K562 (cell line): ENCODE measurements at regions not wholly inside any gene's neighbourhood (a gene's known extent, or its start where the extent isn't known, plus 50 kb on each side); places are given as distances from the start of the nearest gene placed in this dataset.

ENCODE experiments used
- BCL6 ChIP-seq: fragments of 250-450 bp; sonication (Bioruptor Pico); IDR thresholded peaks from 2 replicates; pipeline ENCODE4 v1.4.0; 2020
- BRCA1 ChIP-seq, 2 experiments: fragments of 450-650 bp in 1 of 2; sonication (generic) in 1 of 2; formaldehyde crosslinking in 1 of 2; IDR thresholded peaks; 2 replicates each; pipeline versions ENCODE4 v1.5.0 to v1.6.1; 2017 to 2020; ENCODE audit warnings: mild to moderate bottlenecking in 1 of 2, missing genetic modification reagents in 1 of 2
- HMG20B ChIP-seq: fragments of 250-450 bp; sonication (Bioruptor Pico); IDR thresholded peaks from 2 replicates; pipeline ENCODE4 v1.5.0; 2021; ENCODE audit warnings: mild to moderate bottlenecking
- JUND ChIP-seq, 2 experiments: IDR thresholded peaks; 2 replicates in 1 of 2; 3 replicates in 1 of 2; pipeline ENCODE4 v1.6.1; 2011; ENCODE audit warnings: borderline replicate concordance in 2 of 2, low read depth in 2 of 2, low read length in 2 of 2, improper control_type of control experiment in 1 of 2, missing biosample characterization in 1 of 2, missing genetic modification characterization in 1 of 2, missing genetic modification reagents in 1 of 2
- MEIS2 ChIP-seq: fragments of 450-650 bp; IDR thresholded peaks from 2 replicates; pipeline ENCODE4 v1.6.1; 2014; ENCODE audit warnings: mild to moderate bottlenecking; ENCODE audit not compliant: partially characterized antibody
- NR3C1 ChIP-seq: sonication (generic); formaldehyde crosslinking; IDR thresholded peaks from 2 replicates; pipeline ENCODE4 v1.8.1; 2022; ENCODE audit warnings: missing genetic modification reagents
- NUFIP1 ChIP-seq: fragments of 450-650 bp; IDR thresholded peaks from 2 replicates; pipeline ENCODE4 v1.6.1; 2018; ENCODE audit not compliant: partially characterized antibody
- PRMT5 ChIP-seq: sonication (generic); formaldehyde crosslinking; IDR thresholded peaks from 2 replicates; pipeline ENCODE4 v1.5.0; 2020; ENCODE audit warnings: missing genetic modification reagents
- RBM15 ChIP-seq: fragments of 200-400 bp; formaldehyde crosslinking; IDR thresholded peaks from 2 replicates; pipeline ENCODE4 v1.6.1; 2018; ENCODE audit warnings: mild to moderate bottlenecking, low read length, moderate library complexity; ENCODE audit not compliant: insufficient read depth
- SIN3B ChIP-seq: fragments of 450-650 bp; IDR thresholded peaks from 2 replicates; pipeline ENCODE4 v1.6.1; 2017; ENCODE audit warnings: low read depth, mild to moderate bottlenecking, moderate library complexity
- XRCC4 ChIP-seq: IDR thresholded peaks from one replicate; pipeline ENCODE4 v1.6.1; 2011; ENCODE audit not compliant: insufficient read depth, insufficient read length; ENCODE audit errors: extremely low read depth
- ZNF408 ChIP-seq: fragments of 250-450 bp; sonication (Bioruptor Pico); IDR thresholded peaks from 2 replicates; pipeline ENCODE4 v1.4.0; 2020; ENCODE audit warnings: low read depth, mild to moderate bottlenecking, moderate library complexity
- TF ChIP-seq, protein P1 (sequence below): sonication (generic); formaldehyde crosslinking; IDR thresholded peaks from 2 replicates; pipeline ENCODE4 v1.8.0; 2023; ENCODE audit warnings: missing genetic modification reagents, mild to moderate bottlenecking, borderline replicate concordance
- TF ChIP-seq, protein P2 (sequence below): IDR thresholded peaks from 2 replicates; pipeline ENCODE4 v1.6.1; 2011; ENCODE audit warnings: borderline replicate concordance, low read depth, mild to moderate bottlenecking, moderate library complexity, low read length; ENCODE audit not compliant: insufficient read depth, poor library complexity, severe bottlenecking
- TF ChIP-seq, protein P3 (sequence below): fragments of 150-350 bp; conservative IDR thresholded peaks from 2 replicates; pipeline ENCODE4 v1.6.1; 2014; ENCODE audit warnings: low read length
- TF ChIP-seq, protein P4 (sequence below): fragments of 450-650 bp; conservative IDR thresholded peaks from 2 replicates; pipeline ENCODE4 v1.6.1; 2016; ENCODE audit warnings: missing genetic modification characterization, low read depth, mild to moderate bottlenecking, control low read depth, missing compliant biosample characterization

DNA sequence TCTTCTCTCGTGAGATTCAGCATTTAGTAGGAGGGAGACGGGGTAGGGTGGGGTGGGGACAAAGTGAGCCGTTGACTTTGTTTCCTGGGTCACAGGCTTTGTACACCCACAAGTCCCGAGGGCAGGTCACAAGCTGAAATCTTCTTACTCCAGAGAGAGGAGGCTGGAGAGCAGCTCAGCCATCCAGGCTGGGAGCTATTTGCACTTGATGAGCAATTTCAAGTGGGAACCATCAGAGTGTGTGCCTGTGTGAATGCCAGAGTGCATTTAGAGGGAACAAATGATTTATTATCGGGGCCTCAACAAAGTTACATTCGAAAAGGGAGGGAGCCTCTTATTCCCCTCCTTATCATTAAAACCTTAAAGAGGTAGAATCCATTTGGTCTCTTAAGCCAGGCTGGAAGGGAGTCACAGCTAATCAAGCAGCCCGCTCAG, 155.7 kb upstream of the JARID2 start (continued):
- TF ChIP-seq, protein P1, sequence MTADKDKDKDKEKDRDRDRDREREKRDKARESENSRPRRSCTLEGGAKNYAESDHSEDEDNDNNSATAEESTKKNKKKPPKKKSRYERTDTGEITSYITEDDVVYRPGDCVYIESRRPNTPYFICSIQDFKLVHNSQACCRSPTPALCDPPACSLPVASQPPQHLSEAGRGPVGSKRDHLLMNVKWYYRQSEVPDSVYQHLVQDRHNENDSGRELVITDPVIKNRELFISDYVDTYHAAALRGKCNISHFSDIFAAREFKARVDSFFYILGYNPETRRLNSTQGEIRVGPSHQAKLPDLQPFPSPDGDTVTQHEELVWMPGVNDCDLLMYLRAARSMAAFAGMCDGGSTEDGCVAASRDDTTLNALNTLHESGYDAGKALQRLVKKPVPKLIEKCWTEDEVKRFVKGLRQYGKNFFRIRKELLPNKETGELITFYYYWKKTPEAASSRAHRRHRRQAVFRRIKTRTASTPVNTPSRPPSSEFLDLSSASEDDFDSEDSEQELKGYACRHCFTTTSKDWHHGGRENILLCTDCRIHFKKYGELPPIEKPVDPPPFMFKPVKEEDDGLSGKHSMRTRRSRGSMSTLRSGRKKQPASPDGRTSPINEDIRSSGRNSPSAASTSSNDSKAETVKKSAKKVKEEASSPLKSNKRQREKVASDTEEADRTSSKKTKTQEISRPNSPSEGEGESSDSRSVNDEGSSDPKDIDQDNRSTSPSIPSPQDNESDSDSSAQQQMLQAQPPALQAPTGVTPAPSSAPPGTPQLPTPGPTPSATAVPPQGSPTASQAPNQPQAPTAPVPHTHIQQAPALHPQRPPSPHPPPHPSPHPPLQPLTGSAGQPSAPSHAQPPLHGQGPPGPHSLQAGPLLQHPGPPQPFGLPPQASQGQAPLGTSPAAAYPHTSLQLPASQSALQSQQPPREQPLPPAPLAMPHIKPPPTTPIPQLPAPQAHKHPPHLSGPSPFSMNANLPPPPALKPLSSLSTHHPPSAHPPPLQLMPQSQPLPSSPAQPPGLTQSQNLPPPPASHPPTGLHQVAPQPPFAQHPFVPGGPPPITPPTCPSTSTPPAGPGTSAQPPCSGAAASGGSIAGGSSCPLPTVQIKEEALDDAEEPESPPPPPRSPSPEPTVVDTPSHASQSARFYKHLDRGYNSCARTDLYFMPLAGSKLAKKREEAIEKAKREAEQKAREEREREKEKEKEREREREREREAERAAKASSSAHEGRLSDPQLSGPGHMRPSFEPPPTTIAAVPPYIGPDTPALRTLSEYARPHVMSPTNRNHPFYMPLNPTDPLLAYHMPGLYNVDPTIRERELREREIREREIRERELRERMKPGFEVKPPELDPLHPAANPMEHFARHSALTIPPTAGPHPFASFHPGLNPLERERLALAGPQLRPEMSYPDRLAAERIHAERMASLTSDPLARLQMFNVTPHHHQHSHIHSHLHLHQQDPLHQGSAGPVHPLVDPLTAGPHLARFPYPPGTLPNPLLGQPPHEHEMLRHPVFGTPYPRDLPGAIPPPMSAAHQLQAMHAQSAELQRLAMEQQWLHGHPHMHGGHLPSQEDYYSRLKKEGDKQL: no peak
- TF ChIP-seq NR3C1 (no peak), NUFIP1 (no peak), XRCC4 (no peak), JUND (IDR thresholded peaks at IDR 0.05; ENCODE audit: borderline replicate concordance, low read depth, low read length) (no peak), JUND (tag; IDR thresholded peaks at IDR 0.05; ENCODE audit: borderline replicate concordance, low read depth, low read length) (peak; percentile 40; the same call in 2 of the 3 replicates), PRMT5 (no peak), SIN3B (no peak), BCL6 (CRISPR knock-in tag) (no peak), HMG20B (no peak), ZNF408 (CRISPR knock-in tag) (no peak), RBM15 (no peak), MEIS2 (peak; percentile 75), BRCA1 (IDR thresholded peaks at IDR 0.05) (no peak), BRCA1 (CRISPR knock-in tag; IDR thresholded peaks at IDR 0.05) (no peak)
- TF ChIP-seq, protein P2, sequence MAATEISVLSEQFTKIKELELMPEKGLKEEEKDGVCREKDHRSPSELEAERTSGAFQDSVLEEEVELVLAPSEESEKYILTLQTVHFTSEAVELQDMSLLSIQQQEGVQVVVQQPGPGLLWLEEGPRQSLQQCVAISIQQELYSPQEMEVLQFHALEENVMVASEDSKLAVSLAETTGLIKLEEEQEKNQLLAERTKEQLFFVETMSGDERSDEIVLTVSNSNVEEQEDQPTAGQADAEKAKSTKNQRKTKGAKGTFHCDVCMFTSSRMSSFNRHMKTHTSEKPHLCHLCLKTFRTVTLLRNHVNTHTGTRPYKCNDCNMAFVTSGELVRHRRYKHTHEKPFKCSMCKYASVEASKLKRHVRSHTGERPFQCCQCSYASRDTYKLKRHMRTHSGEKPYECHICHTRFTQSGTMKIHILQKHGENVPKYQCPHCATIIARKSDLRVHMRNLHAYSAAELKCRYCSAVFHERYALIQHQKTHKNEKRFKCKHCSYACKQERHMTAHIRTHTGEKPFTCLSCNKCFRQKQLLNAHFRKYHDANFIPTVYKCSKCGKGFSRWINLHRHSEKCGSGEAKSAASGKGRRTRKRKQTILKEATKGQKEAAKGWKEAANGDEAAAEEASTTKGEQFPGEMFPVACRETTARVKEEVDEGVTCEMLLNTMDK: no peak
- TF ChIP-seq, protein P3, sequence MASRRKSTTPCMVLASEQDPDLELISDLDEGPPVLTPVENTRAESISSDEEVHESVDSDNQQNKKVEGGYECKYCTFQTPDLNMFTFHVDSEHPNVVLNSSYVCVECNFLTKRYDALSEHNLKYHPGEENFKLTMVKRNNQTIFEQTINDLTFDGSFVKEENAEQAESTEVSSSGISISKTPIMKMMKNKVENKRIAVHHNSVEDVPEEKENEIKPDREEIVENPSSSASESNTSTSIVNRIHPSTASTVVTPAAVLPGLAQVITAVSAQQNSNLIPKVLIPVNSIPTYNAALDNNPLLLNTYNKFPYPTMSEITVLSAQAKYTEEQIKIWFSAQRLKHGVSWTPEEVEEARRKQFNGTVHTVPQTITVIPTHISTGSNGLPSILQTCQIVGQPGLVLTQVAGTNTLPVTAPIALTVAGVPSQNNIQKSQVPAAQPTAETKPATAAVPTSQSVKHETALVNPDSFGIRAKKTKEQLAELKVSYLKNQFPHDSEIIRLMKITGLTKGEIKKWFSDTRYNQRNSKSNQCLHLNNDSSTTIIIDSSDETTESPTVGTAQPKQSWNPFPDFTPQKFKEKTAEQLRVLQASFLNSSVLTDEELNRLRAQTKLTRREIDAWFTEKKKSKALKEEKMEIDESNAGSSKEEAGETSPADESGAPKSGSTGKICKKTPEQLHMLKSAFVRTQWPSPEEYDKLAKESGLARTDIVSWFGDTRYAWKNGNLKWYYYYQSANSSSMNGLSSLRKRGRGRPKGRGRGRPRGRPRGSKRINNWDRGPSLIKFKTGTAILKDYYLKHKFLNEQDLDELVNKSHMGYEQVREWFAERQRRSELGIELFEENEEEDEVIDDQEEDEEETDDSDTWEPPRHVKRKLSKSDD: no peak
- TF ChIP-seq, protein P4, sequence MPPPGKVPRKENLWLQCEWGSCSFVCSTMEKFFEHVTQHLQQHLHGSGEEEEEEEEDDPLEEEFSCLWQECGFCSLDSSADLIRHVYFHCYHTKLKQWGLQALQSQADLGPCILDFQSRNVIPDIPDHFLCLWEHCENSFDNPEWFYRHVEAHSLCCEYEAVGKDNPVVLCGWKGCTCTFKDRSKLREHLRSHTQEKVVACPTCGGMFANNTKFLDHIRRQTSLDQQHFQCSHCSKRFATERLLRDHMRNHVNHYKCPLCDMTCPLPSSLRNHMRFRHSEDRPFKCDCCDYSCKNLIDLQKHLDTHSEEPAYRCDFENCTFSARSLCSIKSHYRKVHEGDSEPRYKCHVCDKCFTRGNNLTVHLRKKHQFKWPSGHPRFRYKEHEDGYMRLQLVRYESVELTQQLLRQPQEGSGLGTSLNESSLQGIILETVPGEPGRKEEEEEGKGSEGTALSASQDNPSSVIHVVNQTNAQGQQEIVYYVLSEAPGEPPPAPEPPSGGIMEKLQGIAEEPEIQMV (tag): no peak
